Muscle of back (tissue), 3 donors: ENCODE measurements at regions not wholly inside any gene's neighbourhood (a gene's known extent, or its start where the extent isn't known, plus 50 kb on each side); places are given as distances from the start of the nearest gene placed in this dataset.

Experiments used
- DNase-seq, 3 donors: peaks; one replicate each; pipeline versions ENCODE4 v3.0.0 to v3.0.0-alpha.2; 2013

DNA sequence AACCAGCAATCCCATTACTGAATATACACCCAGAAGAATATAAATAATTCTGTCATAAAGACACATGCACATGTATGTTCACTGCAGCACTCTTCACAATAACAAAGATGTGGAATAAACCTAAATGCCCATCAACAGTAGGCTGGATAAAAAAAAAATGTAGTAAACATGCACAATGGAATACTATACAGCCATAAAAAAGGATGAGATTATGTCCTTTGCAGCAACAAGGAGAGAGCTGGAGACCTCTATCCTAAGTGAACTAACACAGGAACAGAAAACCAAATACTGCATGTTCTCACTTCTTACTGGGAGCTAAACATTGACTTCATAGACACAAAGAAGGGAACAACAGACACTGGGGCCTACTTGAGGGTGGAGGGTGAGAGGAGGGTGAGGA, 2067.7 kb downstream of the ARAP2 start:
- DNase-seq: no peak

DNA sequence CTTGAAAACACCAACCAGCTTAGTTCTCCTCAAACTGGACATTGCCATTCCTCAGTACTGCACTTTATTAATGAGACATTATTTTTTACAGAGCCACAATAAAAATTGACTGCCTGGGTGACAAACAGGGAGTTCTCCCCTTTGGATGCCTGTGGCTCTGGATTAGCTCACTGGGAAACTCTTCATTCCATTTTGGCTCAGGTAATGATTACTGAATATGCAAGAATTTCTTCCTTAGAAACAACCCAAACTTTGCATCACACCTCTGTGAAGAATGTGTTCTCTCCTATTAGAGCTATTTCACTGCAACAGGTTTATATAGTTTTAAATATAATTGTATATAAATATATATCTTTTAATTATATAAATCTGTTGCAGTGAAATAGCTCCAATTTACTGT, 2065.8 kb downstream of the ARAP2 start:
- no peak for DNase-seq

DNA sequence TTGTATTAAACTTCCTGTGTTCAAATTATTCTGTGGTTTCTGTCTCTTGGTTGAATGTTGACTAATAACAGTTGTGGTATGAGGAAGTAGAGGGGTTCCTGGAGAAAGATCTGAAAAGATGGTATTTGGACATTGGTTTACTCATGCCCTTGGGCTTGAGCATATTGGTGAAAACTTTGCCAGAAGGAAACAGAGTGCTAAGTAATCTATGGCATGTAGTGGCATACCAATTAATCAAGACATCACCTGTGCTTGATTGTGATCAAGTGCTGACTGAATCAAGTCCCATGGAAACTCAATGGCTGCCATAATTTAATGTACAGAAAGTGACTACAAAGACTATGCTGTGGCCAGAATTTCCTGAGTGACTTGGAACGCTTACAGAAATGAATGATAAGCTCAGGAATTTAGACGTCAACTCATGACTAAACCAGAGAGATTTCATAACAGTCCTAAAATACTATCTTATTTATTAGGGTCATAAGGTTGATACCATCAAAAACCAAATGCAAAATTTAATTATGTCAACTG, 2062.9 kb downstream of the ARAP2 start:
- DNase-seq: peak in 1 of 3 donors; percentile 86

DNA sequence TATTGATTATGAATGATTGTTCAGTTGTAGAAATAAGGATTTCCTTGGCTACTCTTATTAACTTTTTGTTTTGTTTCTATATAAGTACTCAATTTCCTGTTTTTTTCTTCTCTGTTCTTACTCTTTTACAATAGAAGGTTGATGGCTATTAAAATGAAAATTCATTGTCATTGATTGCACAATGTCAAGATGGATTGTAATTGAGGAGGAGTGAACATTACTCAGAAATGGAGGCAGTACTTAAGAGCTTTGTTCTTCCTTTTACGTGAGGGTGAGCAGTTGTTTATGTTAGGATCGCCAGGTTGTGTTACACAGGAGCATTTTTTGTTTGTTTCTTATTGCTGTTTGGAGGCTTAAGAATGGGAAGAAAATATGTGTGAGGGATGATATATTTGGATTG, 2062.4 kb downstream of the ARAP2 start:
- no peak for DNase-seq

DNA sequence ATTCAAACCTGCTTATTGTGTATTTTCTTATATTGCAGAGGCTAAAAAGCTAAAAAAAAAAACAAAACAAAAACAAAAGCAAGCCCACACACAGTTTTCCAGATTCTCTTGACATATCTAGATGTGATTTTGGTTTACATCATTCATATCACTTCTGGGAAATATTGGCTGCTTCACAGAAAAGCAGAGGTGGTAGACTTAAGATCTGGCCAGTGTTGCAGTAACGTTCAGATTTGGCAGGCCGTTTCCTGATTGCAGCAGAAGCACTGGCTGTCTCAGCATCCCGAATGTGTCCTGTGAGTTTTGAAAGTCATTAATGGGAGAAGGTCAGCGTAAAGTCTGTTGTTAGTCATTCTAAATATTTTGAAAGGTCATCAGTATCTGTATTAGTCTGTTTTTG, 2062.0 kb downstream of the ARAP2 start:
- DNase-seq: peak in 2 of 3 donors; percentile 15 to 29

DNA sequence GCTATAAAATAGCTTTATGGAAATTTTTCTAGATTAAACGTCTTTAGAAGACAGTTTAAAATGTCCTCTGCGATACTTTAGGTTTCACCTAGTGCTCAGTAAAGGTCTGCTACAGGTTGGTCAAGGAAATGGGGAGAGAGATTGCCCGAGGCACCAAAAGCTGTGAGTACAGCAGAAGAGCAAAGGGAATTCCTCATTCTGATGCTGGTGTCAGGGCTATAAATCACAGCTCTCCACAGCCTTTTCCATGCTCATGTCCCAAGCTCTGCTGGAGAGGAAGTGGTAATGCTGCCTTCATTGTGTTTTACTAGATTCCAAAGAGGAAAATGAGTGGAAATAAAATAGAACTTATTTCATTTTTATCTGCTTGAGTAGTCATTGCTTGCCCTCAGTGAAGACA, 2060.4 kb downstream of the ARAP2 start:
- no peak for DNase-seq

DNA sequence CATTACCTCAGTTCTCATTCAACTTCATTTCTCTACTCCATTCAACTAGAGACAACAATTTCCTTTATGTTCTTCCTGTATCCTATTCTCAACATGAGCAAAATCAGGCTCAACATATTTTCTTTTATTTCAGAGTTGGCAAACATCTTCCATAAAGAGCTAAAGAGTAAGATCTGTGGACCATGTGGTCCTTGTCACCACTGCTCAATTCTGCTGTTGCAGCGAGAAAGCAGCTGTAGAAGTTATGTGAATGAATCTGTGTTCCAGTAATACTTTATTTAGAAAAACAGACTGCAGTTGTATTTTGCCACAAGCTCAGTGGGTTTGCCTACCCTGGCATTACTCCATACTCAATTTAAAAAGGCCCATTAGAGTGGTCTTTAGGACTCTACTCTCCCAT, 2057.3 kb downstream of the ARAP2 start:
- no peak for DNase-seq

DNA sequence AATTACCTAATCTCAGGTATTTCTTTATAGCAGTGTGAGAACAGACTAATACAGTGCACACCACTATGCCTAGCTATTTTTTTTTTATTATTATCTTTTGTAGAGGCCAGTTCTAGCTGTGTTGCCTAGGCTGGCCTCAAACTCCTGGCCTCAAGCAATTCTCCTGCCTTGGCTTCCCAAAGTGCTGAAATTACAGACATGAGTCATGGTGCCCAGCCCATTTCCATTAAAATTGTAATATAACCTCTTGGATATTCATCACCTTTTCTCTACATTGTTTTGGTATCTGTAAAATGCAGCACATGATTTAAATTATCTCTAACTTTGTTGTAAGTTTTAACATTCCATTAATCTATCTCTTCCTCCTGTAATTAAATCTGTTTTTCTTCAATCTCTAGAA, 2052.9 kb downstream of the ARAP2 start:
- DNase-seq: no peak

DNA sequence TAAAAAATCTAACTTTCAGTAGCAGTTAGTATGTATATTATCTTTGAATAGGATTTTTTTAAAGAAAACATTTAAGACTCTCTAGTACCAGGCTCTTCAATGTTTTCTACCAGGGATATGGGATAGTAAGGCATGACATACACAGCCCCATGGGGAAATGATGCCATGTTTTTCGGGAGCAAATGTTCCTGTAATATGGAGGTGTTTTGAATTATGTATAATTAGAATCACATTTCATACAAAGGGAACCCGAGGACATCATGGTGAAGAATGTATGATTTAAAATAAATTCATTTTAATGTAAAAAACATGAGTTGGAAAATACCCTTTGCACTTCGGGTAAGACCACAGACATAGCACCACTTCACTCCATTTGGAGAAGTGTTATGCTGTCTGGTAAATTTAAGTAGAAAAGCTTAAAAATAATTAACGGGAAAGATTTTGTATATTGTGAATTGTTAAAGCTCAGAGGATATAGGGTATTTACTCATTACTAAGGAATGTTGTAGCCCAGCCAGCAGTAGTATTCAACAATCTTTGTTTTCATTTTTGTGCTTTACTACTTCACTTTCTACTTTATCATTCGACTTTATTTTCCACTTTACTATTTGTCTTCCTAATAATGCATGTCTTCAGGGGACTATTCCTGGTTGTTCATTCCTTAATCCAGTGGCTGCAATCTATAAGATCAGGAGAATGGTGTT, 2050.7 kb downstream of the ARAP2 start:
- DNase-seq: peak in 2 of 3 donors; percentile 16 to 28

DNA sequence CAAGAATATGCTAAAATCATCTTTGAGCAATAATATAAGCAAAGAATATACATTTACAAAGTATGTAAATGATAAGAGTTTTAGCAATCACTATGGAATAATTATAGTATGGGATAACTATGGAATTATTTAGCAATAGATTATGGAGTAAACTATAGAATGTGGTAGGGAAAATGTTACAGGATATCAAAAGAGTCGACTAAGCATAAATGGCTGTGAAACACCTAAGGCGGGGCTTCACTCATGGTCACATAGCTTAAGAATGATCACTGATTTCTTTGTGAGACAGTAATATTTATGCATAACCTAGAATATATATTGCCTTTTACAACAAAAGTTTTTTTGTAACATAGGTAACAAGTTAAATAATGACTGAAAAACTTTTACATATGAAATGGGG, 2049.7 kb downstream of the ARAP2 start:
- no peak for DNase-seq

DNA sequence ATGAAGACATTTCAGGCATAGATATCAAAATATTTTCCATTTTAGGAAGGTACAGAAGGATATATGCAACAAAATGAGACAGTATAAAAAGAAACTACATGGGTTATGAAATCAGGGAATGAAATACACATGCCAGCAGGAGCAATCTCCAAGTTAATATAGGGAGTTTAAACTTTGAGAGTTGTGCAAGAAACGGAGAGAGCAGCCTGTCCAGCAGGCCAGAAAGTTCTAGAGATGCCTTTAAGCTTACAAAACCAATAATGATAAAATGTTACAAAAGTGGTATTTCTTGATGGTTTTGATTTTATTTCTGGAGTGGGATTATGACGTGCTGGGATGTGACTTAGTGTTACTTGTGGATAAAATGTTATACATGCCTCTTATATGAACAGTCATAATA, 2047.9 kb downstream of the ARAP2 start:
- no peak for DNase-seq

DNA sequence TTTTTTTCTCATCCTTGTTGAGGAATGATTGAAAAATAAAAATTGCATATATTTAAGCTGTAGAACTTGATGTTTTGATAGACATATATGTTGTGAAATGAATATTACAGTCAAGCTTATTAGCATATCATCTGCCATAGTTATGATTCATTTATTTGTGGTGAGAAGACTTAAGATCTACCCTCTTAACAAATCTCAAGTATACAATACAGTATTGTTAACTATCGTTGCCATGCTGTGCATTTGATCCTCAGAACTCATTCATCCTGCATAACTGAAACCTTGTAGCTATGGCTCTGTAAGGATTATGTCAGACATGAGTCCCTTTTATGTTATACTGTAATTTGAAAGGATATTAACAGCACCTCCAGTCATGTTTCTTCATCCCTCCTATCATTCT, 2045.3 kb downstream of the ARAP2 start:
- DNase-seq: no peak

DNA sequence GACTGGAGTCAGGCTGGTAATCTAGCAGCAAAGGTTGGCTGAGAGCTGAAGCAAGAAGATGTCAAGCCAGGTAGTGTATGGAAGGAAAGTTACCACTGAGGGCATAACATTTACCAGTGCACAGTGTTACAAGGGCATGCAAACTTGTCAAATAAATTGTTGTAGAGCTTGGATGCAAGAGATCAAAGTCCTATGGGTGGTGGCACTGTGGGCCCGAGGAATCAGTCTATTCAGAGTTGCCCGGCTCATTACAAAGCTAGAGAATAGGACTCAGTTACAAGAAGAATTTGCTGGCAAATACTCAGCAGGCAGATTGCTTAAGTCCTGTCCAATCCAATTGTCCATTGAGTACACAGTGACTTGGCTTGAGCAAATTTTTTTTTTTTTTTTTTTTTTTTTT, 2043.8 kb downstream of the ARAP2 start:
- no peak for DNase-seq

DNA sequence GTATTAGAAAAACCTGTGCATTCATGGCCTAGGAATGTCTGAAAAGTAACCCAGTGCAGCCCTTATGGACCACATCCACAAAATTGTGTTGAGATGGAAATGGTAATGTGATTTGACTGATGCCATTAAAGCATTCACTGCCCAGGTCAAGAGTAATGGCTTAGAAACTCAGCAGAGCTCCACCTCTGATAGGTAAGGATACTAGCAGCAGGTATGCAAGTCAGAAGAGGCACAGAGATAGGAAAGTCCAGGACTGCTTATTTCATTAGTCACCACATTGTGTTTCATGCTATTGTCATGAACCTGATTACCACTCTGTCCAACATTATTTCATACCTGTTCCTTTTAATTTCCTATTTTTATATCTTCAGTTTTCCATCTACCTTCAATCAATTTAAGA, 2042.2 kb downstream of the ARAP2 start:
- DNase-seq: no peak

DNA sequence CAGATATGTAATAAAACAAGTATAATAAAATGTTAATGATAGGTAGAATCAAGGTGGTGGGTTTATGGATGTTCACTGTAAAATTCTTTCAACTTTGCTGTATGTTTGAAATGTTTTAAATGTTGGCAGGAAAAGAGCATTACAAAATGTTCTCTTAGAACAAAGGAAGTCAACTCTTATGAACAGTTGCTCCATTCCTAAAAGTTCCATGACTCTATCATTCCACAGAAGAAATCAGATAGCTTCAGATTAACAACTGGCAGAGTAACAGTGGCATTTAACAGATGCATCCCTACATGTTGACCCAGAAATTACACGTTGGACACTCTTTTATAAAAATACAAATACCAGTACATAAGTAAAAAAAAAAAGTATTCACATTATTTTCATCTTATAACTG, 2023.7 kb downstream of the ARAP2 start:
- peak in 2 of 3 donors; percentile 7 to 10 for DNase-seq

DNA sequence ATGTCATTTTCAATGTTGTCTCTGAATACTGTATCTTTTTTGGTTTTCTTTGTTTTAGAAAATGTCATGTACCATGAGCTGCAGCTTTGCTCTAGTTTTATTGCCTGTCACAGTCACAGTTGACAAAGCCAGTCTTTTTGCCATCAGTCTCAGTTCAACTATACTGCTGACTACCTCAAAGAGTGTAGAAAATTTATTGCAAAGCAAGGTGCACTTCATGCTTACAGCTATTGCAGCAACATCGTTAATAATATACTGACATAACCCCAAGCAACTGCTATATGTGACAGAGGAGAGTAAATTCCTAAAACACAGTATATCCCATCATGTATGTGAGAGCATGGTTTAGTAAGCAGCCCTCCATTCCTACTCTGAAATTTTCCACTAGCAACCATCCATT, 2022.3 kb downstream of the ARAP2 start:
- no peak for DNase-seq

DNA sequence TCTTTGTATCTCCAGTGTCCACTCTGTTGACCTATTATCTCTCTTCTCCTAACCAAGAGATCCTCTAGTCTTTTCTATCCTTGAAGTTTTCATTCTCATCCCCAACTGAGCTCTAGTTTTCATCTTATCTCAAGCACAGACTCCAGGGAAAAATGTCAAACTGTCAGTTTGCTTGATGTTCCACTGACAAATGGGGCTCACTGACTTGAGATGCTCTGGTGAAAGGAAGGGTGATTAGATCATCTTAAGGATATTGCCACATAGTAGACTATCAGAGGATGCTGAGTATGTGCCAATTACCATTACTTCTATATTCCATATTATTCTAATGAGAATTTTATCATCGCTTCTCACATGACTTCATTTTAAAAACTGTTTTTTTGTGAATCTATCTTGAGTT, 2008.2 kb downstream of the ARAP2 start:
- DNase-seq: no peak

DNA sequence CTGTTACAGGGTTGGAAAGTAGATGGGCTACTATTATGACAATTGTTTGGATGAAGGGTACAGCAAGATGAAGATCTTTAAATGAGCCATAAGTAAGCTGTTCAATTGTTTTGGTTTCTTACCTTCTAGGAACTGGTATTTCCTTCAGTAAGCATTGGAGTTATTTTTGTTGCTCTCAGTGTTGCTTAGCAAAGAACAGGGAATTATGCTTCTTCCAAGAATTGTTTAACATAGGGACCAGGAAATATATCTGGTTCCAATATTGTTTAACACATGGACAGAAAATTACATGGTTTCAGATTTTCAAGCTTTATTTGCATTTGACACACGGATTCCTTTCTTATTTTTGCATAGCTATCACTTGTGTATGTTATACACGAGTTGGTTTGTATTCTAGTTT, 1999.0 kb downstream of the ARAP2 start:
- peak in 2 of 3 donors; percentile 1 to 15 for DNase-seq

DNA sequence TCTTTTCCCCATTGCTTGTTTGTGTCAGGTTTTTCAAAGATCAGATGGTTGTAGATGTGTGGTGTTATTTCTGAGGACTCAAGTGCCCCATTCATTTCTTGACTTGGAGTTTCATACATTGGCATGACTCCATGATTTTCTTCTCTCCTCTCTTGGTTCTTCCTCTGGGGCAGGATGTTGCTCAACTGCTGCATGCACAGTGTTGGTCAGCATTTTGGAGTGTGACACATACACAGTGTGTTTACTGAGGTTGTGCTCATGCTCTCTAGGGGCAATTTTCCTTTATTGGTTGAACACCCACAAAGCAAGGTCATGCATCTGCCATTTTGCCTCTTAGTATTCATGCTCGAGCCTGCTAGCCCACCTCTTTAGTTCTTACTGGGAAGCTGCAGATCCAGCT, 1993.8 kb downstream of the ARAP2 start:
- peak in 1 of 3 donors; percentile 11 for DNase-seq

DNA sequence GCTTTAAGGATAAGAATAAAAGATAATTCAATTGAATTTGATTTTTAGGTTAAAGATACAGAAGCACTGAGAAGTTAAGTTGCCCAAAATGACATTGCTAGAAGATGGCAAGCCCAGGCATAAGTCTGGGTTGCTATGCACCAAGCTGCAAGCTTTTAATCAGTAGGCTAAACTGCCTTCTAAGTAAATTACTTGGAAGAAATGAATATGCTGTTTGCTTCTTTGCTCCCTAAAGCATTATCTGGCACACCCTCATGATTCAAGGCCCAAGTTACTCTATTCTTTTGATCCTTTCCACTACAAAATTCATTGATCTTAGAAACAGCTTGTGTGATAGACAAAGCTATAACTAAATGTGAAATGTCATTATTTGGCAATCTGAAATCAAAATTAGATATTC, 1991.1 kb downstream of the ARAP2 start:
- no peak for DNase-seq

DNA sequence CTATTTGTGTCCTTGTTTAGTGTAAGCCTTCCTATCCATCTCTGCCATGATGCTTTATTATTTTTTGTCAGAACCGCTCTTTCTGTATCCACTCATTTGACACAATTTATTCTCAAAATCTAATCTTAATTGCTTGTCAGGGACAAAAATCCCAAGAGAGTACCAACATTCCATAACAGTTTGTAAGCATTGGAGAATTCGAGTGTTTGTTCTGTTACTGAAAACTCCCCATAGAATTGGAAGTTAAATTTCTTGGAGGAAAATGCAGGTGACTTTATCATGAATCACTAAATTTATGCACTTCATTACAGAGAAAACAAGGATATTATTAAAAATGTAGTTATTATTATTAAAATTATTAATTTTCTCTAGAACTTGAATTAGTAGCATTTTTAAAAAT, 1986.1 kb downstream of the ARAP2 start:
- DNase-seq: no peak

DNA sequence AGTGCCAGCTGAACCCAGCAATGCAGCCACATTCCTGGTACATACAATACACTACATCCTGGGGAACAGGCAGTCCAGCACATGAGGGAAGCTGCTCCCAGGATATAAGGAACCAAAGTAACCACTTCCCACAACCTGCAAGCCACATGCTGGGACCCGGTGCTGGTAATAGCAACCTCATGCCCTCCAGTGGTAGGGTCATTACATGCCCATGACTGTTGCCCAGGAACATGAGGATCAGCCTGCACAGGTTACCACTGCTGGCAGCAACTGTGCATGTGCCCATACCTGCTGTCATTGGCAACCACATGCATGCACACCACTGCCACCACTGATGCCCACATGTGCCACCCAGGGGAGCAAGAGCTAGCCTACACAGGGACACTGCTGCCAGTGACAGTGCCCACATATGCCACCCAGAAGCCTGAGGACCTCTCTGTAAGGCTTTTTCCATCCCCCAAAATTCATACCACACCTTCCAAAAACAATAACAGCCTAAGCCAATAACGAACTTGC, 1982.5 kb downstream of the ARAP2 start:
- no peak for DNase-seq

DNA sequence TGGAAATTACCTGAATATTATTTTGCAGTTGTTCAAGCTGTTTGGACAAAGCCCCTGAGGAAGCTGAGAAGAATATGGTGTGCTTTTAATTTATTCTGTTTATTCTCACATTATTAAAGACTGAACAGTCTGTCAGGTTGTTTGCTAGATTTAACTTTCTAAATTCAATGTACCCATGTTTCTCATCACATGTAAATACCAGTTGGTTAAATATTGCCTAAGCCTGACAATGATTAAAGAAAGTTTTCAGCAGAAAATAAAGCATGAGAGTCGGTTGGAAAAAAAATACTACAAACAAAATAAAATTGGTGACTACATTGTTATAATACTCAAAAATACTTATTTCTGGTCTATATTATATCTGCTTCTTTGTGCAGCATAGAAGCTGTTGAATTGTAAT, 1974.7 kb downstream of the ARAP2 start:
- DNase-seq: no peak
